ENCODE measurements at regions not wholly inside any gene's neighbourhood (a gene's known extent, or its start where the extent isn't known, plus 50 kb on each side); places are given as distances from the start of the nearest gene placed in this dataset.

DNA sequence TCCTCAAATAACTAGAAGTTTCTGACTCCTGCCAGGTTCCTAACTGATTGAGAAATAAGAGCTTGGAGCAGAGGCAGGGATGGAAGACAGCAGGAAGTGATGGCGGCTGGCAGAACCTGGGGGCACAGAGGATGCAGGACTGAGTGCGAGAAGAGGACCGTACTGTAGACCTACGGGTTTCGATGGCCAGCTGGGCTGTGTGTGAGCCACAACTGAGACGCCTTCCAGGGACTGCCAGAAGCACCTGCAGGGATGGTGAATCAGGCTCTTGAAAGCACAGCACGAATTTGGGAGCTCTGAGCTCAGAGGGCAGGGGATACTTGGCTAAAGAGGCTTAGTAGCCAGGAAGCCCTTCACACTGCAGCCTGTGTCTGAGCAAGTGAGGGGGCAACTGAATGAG is 165.6 kb downstream of the ABHD5 start:
- no peaks in the 10 kb centered on the region for H3K9me3 Mint-ChIP-seq (ENCODE audit: low read depth)

GRCh38 chr3:43856761-43857160 is 166.0 kb downstream of the ABHD5 start:
- Mint-ChIP-seq H3K27me3 (ENCODE audit: low read depth) (no peaks in the 10 kb centered on the region), H3K27ac (ENCODE audit: unreplicated experiment) (no peak overlapping the region), H3K4me1 (ENCODE audit: low read depth) (peaks cover 47% of the 10 kb centered on the region), H3K4me3 (ENCODE audit: unreplicated experiment) (no peak overlapping the region), H3K36me3 (ENCODE audit: low read depth) (no peaks in the 10 kb centered on the region), H3K9me3 (ENCODE audit: low read depth) (no peaks in the 10 kb centered on the region)
- DNase-seq (ENCODE audit: low spot score), result no peak
- no peak for TF ChIP-seq CTCF (IDR thresholded peaks at IDR 0.05)

More for the DNA sequence above, 165.6 kb downstream of the ABHD5 start:
- no peak for DNase-seq (ENCODE audit: low spot score)
- no peaks in the 10 kb centered on the region for H3K27me3 Mint-ChIP-seq (ENCODE audit: low read depth)
- H3K4me1 Mint-ChIP-seq (ENCODE audit: low read depth), result peaks cover 48% of the 10 kb centered on the region
- H3K36me3 Mint-ChIP-seq (ENCODE audit: low read depth), result no peaks in the 10 kb centered on the region
- no peak overlapping the region for H3K4me3 Mint-ChIP-seq (ENCODE audit: unreplicated experiment)
- H3K27ac Mint-ChIP-seq (ENCODE audit: unreplicated experiment), result no peak overlapping the region
- TF ChIP-seq CTCF (IDR thresholded peaks at IDR 0.05), result no peak

DNA sequence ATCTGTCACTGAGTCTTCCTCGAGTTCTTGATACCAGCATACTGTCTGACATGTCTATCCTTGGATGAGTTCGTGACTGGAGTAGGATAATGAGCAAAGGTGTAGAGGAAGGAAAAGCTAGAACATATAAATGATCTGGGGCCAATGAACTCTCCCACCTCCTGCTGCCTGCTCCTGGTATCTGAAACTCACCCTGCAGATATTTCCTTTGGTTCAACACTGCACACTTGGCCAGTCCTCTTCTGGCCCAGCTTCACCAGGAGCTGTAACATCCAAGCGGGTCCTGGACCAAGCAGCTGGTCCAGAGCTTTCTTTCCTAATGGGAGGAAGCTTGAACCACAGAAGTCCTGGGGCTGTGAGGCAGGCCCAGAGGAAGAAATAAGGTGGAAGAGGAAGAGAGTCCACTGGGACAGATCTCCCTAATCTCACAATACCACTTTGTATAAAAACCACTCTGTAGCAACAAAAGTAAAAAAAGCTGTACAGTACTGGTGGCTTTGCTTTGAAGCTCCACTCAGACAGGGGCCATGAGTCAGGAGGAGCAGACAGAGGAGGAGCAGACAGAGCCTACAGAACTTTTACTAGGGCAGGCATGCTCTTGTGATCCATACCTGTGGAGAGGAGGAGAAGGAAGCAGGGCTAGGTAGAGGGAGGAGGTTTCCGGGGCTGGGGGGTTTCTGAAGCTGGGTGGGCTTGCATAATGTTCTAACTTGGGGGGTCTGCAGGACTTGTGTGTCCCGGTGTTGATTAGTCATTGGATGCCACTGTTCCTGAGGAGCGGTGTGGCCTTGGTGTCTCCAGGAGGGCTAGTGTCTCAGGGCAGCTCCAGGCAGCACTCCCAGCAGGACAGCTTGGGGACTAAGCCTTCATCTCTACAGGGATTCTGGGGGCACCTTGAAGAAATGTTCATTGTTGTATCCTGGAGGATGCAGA is 166.9 kb downstream of the ABHD5 start:
- Mint-ChIP-seq H3K9me3 (ENCODE audit: low read depth) (no peaks in the 10 kb centered on the region), H3K36me3 (ENCODE audit: low read depth) (no peaks in the 10 kb centered on the region), H3K27ac (ENCODE audit: unreplicated experiment) (peak overlapping the region; percentile 24), H3K4me3 (ENCODE audit: unreplicated experiment) (no peak overlapping the region), H3K4me1 (ENCODE audit: low read depth) (peaks cover 39% of the 10 kb centered on the region), H3K27me3 (ENCODE audit: low read depth) (no peaks in the 10 kb centered on the region)
- TF ChIP-seq CTCF (IDR thresholded peaks at IDR 0.05), result no peak
- DNase-seq (ENCODE audit: low spot score), result no peak

DNA sequence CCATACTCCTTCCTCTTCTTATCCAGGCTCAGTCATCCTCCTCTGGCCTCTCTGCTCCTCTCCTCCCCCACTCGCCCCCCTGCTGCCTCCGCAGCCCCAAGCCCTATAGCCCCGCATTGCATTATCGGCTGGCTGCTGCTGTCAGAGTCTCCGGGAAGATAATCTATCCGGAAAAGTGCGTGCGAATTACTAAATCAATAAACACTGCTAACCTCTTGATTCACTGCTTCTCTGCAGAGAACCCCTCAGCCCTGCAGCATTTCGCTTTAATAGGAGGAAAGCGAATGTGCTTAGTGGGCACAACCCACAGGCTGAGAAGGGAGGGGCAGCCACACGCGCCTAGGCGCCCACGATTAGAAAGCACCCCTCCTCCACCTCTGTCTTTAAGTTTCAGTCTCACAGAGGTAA is 167.6 kb downstream of the ABHD5 start:
- Mint-ChIP-seq H3K9me3 (ENCODE audit: low read depth) (no peaks in the 10 kb centered on the region), H3K36me3 (ENCODE audit: low read depth) (no peaks in the 10 kb centered on the region), H3K27me3 (ENCODE audit: low read depth) (no peaks in the 10 kb centered on the region), H3K4me1 (ENCODE audit: low read depth) (peaks cover 39% of the 10 kb centered on the region), H3K27ac (ENCODE audit: unreplicated experiment) (no peak overlapping the region), H3K4me3 (ENCODE audit: unreplicated experiment) (no peak overlapping the region)
- no peak for TF ChIP-seq CTCF (IDR thresholded peaks at IDR 0.05)
- DNase-seq (ENCODE audit: low spot score), result no peak

GRCh38 chr3:43859766-43860165 is 169.0 kb downstream of the ABHD5 start:
- TF ChIP-seq CTCF (IDR thresholded peaks at IDR 0.05), result no peak
- Mint-ChIP-seq H3K27ac (ENCODE audit: unreplicated experiment) (no peak overlapping the region), H3K36me3 (ENCODE audit: low read depth) (no peaks in the 10 kb centered on the region), H3K27me3 (ENCODE audit: low read depth) (no peaks in the 10 kb centered on the region), H3K4me1 (ENCODE audit: low read depth) (peaks cover 31% of the 10 kb centered on the region), H3K9me3 (ENCODE audit: low read depth) (no peaks in the 10 kb centered on the region), H3K4me3 (ENCODE audit: unreplicated experiment) (no peak overlapping the region)
- DNase-seq (ENCODE audit: low spot score), result no peak

Data from chondrocyte (in vitro differentiated cells).